Stimulated activated CD4-positive, alpha-beta T cell treated with anti-CD3 and anti-CD28 coated beads, Interleukin-15, amount 100 ng/mL, for 48 hours (primary cell): ENCODE measurements at regions not wholly inside any gene's neighbourhood (a gene's known extent, or its start where the extent isn't known, plus 50 kb on each side); places are given as distances from the start of the nearest gene placed in this dataset.
"Not testable (repeated sequence)": the region's sequence is repeated elsewhere in the genome, so short reads cannot be mapped to it uniquely, and the experiment has no call there.

Source experiments
- DNase-seq, 2 donors: peaks; one replicate each; pipeline ENCODE4 v3.0.0-alpha.2; 2020; ENCODE audit warnings: low read depth in 2 of 2

- DNase-seq, result no peak
These were observed 68.7 kb upstream of the PAX7 start for GRCh38 chr1:18561967-18562366.

- no peak for DNase-seq
These were observed 66.0 kb upstream of the PAX7 start for GRCh38 chr1:18564676-18565075.

- DNase-seq, result no peak
These were observed 65.3 kb upstream of the PAX7 start for GRCh38 chr1:18565321-18565720.

- DNase-seq, result no peak
These were observed 62.2 kb upstream of the PAX7 start for GRCh38 chr1:18568489-18568888.

GRCh38 chr1:18569251-18569650 is 61.4 kb upstream of the PAX7 start:
- DNase-seq, result no peak

- no peak for DNase-seq
These were observed 60.7 kb upstream of the PAX7 start for GRCh38 chr1:18569811-18570545.

GRCh38 chr1:18571275-18571674 is 59.4 kb upstream of the PAX7 start:
- DNase-seq, result no peak

GRCh38 chr1:18572022-18572880 is 58.4 kb upstream of the PAX7 start:
- DNase-seq, result no peak

- DNase-seq, result no peak
These were observed 57.5 kb upstream of the PAX7 start for GRCh38 chr1:18573170-18573569.

GRCh38 chr1:18574754-18575153 is 55.9 kb upstream of the PAX7 start:
- DNase-seq, result no peak

- DNase-seq, result peak in 1 of 2 donors; percentile 31
These were observed 55.0 kb upstream of the PAX7 start for GRCh38 chr1:18575620-18576019.

- no peak for DNase-seq
These were observed 52.4 kb upstream of the PAX7 start for GRCh38 chr1:18578271-18578670.

GRCh38 chr1:18579267-18579666 is 51.4 kb upstream of the PAX7 start:
- not testable (repeated sequence) for DNase-seq

- DNase-seq, result no peak
These were observed 50.6 kb upstream of the PAX7 start for GRCh38 chr1:18580047-18580446.

- no peak for DNase-seq
These were observed 49.8 kb upstream of the PAX7 start for GRCh38 chr1:18580691-18581419.
